DND-41 (cell line): ENCODE measurements at regions not wholly inside any gene's neighbourhood (a gene's known extent, or its start where the extent isn't known, plus 50 kb on each side); places are given as distances from the start of the nearest gene placed in this dataset.

Experiments used
- EZH2 ChIP-seq: IDR thresholded peaks from 3 replicates; pipeline ENCODE4 v1.6.1; 2012; ENCODE audit warnings: borderline replicate concordance, low read depth, mild to moderate bottlenecking, moderate library complexity, low read length, inconsistent platforms; ENCODE audit not compliant: severe bottlenecking
- TF ChIP-seq, protein P1 (sequence below): IDR thresholded peaks from 2 replicates; pipeline ENCODE4 v1.5.1; 2012; ENCODE audit warnings: borderline replicate concordance, low read length, moderate library complexity, mild to moderate bottlenecking; ENCODE audit not compliant: poor library complexity, severe bottlenecking; ENCODE audit errors: extremely low read depth

DNA sequence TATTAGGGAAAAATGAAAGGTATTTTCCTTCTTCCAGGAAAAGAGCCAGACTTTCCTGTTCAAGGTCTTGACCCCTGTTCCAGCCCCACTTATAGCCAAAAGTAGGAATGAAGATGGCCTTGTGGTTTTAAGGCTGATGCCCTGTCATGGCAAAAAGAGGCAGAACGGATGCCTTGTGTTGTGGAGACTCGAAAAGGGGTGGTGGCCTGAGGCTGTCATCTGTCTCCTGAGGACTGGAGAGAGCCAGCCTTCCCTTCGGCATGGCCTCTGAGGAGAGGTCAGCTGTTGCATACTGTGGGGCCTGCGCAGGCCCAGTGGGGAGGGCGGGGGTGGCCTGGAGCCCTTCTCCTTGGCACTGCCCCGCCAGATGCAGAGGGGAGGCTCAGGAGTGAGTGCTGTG, 166.0 kb upstream of the EEPD1 start:
- TF ChIP-seq, protein P1, sequence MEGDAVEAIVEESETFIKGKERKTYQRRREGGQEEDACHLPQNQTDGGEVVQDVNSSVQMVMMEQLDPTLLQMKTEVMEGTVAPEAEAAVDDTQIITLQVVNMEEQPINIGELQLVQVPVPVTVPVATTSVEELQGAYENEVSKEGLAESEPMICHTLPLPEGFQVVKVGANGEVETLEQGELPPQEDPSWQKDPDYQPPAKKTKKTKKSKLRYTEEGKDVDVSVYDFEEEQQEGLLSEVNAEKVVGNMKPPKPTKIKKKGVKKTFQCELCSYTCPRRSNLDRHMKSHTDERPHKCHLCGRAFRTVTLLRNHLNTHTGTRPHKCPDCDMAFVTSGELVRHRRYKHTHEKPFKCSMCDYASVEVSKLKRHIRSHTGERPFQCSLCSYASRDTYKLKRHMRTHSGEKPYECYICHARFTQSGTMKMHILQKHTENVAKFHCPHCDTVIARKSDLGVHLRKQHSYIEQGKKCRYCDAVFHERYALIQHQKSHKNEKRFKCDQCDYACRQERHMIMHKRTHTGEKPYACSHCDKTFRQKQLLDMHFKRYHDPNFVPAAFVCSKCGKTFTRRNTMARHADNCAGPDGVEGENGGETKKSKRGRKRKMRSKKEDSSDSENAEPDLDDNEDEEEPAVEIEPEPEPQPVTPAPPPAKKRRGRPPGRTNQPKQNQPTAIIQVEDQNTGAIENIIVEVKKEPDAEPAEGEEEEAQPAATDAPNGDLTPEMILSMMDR = no peak
- no peak for TF ChIP-seq EZH2
